ENCODE measurements at regions not wholly inside any gene's neighbourhood (a gene's known extent, or its start where the extent isn't known, plus 50 kb on each side); places are given as distances from the start of the nearest gene placed in this dataset.

DNA sequence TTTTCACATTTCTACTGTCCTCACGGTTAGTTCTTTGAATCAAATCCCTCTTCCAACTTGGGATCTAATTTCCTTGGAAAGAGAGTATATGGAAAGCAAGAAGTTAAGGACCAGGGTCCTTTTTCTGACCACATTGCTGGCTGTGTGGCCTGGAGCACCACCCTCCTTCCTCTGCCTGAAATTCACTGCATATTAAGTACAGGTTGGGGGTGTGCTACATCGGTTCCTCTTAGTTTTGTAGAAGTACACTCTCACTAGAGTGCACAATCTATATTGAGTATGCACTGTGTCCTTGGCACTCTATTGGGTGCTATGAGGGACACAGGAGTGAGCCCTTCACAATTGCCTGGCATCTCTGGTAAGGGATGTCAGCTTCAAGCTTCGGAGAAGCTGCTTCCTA lies 53.8 kb upstream of the KLF9 start:
- Mint-ChIP-seq H3K4me3 (no peak overlapping the region), H3K27ac (peak overlapping the region in 2 of 8 donors; percentile 9 to 33), H3K36me3 (no peaks in the 10 kb centered on the region), H3K9me3 (no peaks in the 10 kb centered on the region), H3K4me1 (peaks cover 15 to 32% (median 26%) of the 10 kb centered on the region in 3 donors), H3K27me3 (no peaks in the 10 kb centered on the region)
- Histone ChIP-seq H3K27me3 (ENCODE audit: insufficient read depth, low read length, poor library complexity, severe bottlenecking) (no peaks in the 10 kb centered on the region), H3K27ac (ENCODE audit: low read depth, low read length) (no peak overlapping the region), H3K9me3 (ENCODE audit: low read length) (no peaks in the 10 kb centered on the region), H3K4me3 (ENCODE audit: low read length) (no peak overlapping the region), H3K4me1 (ENCODE audit: insufficient read depth, low read length) (peaks cover 21% of the 10 kb centered on the region), H3K36me3 (ENCODE audit: insufficient read depth, low read length) (no peaks in the 10 kb centered on the region)
- ChIA-PET POLR2A (no interaction called here), CTCF (interaction anchor here (0.9 kb wide), 1 partner anchor 8 kb away, joined by 3 read pairs; no protein-coding TSS in a partner anchor)
- no peak for DNase-seq

DNA sequence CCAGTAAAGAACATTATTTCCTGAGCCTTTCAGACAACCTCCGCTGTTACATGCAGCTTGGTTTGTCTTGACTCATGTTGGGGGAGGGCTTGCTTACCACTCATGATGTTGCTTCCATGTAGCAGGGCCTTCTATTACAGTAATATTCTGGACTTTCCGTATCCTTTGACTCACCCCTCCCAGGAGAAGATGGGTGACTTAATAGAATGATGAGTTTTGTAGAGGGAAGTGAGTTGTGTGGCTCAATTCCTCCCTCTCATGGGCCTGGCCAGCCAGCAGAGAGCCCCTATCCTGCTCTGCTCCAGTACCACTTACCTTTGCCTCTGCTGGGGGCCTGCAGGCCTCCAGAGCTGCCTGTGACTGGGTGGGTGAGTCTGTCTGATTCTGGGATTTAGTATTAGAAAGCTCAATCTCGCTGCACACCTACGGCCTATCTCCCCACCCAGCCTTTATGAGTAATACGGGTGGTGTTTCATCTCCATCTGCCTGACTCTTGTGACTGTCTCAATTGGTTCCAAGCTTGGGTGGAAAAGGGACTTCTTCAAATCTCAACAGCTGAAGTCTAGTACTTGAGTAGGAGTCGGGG lies 52.6 kb upstream of the KLF9 start:
- H3K9me3 Mint-ChIP-seq, result no peaks in the 10 kb centered on the region
- H3K27me3 Mint-ChIP-seq, result no peaks in the 10 kb centered on the region
- Histone ChIP-seq H3K4me3 (ENCODE audit: low read length) (no peak overlapping the region), H3K36me3 (ENCODE audit: insufficient read depth, low read length) (no peaks in the 10 kb centered on the region), H3K4me1 (ENCODE audit: insufficient read depth, low read length) (peaks cover 21% of the 10 kb centered on the region), H3K27me3 (ENCODE audit: insufficient read depth, low read length, poor library complexity, severe bottlenecking) (no peaks in the 10 kb centered on the region), H3K9me3 (ENCODE audit: low read length) (no peaks in the 10 kb centered on the region), H3K27ac (ENCODE audit: low read depth, low read length) (no peak overlapping the region)
- no peaks in the 10 kb centered on the region for H3K36me3 Mint-ChIP-seq
- no peak for DNase-seq
- ChIA-PET POLR2A (no interaction called here), CTCF (interaction anchor here (1.0 kb wide), 1 partner anchor 135 kb away, joined by 3 read pairs; no protein-coding TSS in a partner anchor)
- no peak overlapping the region for H3K27ac Mint-ChIP-seq
- peaks cover 15 to 32% (median 26%) of the 10 kb centered on the region in 3 donors for H3K4me1 Mint-ChIP-seq
- H3K4me3 Mint-ChIP-seq, result no peak overlapping the region

DNA sequence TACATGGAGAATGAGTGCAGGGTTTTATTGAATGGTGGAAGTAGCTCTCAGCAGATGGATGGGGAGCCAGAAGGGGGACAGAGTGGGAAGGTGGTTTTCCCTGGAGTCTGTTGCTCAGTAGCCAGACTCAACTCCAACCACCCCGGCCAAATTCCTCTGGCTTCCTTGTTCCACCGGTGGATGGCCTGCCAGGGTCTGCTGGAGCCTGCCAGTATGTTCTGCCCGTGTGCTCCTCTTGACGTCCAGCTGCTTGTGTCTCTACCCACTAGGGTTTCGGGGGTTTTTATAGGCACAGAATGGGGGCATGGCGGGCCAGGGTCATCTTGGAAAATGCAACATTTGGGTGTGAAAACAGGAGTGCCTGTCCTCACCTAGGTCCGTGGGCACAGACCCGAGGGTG lies 51.4 kb upstream of the KLF9 start:
- H3K27me3 Mint-ChIP-seq, result no peaks in the 10 kb centered on the region
- peaks cover 14 to 31% (median 23%) of the 10 kb centered on the region in 3 donors for H3K4me1 Mint-ChIP-seq
- H3K4me3 Mint-ChIP-seq, result no peak overlapping the region
- no peaks in the 10 kb centered on the region for H3K9me3 Mint-ChIP-seq
- ChIA-PET POLR2A (no interaction called here), CTCF (no interaction called here)
- no peaks in the 10 kb centered on the region for H3K36me3 ChIP-seq (ENCODE audit: insufficient read depth, low read length)
- H3K27me3 ChIP-seq (ENCODE audit: insufficient read depth, low read length, poor library complexity, severe bottlenecking), result no peaks in the 10 kb centered on the region
- no peak overlapping the region for H3K4me3 ChIP-seq (ENCODE audit: low read length)
- no peaks in the 10 kb centered on the region for H3K36me3 Mint-ChIP-seq
- H3K4me1 ChIP-seq (ENCODE audit: insufficient read depth, low read length), result peaks cover 17% of the 10 kb centered on the region
- no peak overlapping the region for H3K27ac Mint-ChIP-seq
- no peak for DNase-seq
- no peaks in the 10 kb centered on the region for H3K9me3 ChIP-seq (ENCODE audit: low read length)
- H3K27ac ChIP-seq (ENCODE audit: low read depth, low read length), result no peak overlapping the region

DNA sequence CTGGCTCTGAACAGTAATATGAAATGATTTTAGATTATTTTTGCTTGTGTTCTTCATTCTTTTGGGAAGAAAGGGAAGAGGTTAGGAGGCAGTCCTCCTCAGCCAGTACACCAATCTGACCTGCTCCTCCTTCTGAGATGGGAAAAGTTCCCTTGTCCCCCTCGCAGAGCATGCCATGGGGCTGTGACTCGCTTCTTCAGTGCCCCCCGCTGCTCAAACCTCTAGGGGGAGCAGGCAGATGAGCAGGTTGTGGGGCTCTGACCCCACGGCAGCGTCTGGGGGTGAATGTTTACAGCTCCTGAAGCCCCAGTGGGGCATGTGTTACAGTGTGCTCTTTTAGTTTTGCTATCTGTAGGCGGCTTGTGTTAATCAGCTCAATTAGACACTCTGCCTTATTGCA lies 50.9 kb upstream of the KLF9 start:
- H3K9me3 ChIP-seq (ENCODE audit: low read length), result no peaks in the 10 kb centered on the region
- POLR2A ChIA-PET, result no interaction called here
- Mint-ChIP-seq H3K27ac (no peak overlapping the region), H3K9me3 (no peaks in the 10 kb centered on the region), H3K4me1 (peaks cover 10 to 26% (median 18%) of the 10 kb centered on the region in 3 donors), H3K4me3 (no peak overlapping the region), H3K36me3 (no peaks in the 10 kb centered on the region), H3K27me3 (no peaks in the 10 kb centered on the region)
- H3K4me3 ChIP-seq (ENCODE audit: low read length), result no peak overlapping the region
- peaks cover 12% of the 10 kb centered on the region for H3K4me1 ChIP-seq (ENCODE audit: insufficient read depth, low read length)
- no peaks in the 10 kb centered on the region for H3K27me3 ChIP-seq (ENCODE audit: insufficient read depth, low read length, poor library complexity, severe bottlenecking)
- DNase-seq, result no peak
- CTCF ChIA-PET, result no interaction called here
- no peak overlapping the region for H3K27ac ChIP-seq (ENCODE audit: low read depth, low read length)
- no peaks in the 10 kb centered on the region for H3K36me3 ChIP-seq (ENCODE audit: insufficient read depth, low read length)

All from CD8-positive, alpha-beta memory T cell (primary cell).